HG03575 (cell line): ENCODE measurements at regions not wholly inside any gene's neighbourhood (a gene's known extent, or its start where the extent isn't known, plus 50 kb on each side); places are given as distances from the start of the nearest gene placed in this dataset.
"Not testable (repeated sequence)": the region's sequence is repeated elsewhere in the genome, so short reads cannot be mapped to it uniquely, and the experiment has no call there.

ENCODE experiments used
- ATAC-seq: cut with Tn5 transposase; IDR thresholded peaks from one replicate; pipeline ENCODE4 v1.9.1; 2021; ENCODE audit not compliant: unreplicated experiment, insufficient number of reproducible peaks, low FRiP score; ENCODE audit errors: extremely low read depth

- no peak for ATAC-seq
These were observed 62.0 kb downstream of the SKIDA1 start for GRCh38 chr10:21463436-21463835.

- ATAC-seq: no peak
These were observed 67.2 kb downstream of the SKIDA1 start for GRCh38 chr10:21458126-21458871.

DNA sequence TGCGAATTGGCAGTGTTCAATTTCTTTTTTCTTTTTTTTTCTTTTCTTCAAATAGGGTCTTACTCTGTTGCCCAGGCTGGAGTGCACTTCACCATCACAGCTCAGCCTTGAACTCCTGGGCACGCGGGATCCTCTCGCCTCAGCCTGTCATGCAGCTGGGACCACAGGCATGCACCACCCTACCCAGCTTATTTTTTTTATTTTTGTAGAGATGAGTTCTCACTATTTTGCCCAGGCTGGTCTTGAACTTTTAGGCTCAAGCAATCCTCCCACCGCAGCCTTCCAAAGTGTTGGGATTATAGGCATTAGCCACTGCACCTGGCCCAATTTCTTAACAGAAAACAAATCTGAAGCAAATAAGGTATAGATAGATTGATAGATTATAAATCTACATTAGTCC lies 69.3 kb downstream of the SKIDA1 start:
- ATAC-seq: no peak

DNA sequence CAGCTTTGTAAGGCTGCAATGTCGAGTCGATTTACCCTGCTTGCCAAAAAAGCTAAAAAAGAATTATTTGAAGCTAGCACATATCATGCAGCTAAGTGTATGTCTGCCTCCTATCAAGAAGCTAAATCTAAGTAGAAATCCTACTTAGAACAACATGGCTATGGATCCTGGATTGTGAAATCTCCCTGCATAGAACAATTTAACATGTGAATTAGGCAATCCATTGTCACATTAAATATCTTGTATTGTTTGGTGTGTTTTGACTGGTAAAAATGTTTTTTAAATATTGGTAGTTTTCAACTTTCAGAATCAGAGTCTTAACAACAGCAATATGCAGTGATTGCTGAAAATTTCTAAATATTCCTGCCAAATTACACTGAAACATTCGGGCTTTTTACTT lies 73.3 kb downstream of the SKIDA1 start:
- no peak for ATAC-seq

- ATAC-seq: no peak
These were observed 76.1 kb downstream of the SKIDA1 start for GRCh38 chr10:21449288-21449966.

DNA sequence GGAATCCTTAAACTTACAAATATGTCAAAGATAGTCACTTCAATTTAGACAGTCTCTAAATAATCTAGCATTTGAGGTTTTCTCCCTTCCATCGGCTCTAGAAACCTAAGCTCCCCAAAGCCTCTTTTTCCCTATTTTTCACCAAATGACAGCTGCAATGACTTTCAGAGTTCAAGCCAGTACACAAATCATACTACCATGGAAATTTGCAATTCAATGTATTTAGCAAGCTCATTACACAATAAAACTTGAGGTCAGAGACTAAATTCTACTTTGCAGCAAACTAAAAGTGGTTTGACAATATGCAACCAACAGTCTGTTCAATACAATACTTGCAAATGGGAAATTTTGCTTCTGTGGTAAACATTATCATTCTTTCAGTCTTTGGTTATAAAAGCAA lies 80.3 kb downstream of the SKIDA1 start:
- ATAC-seq: no peak

GRCh38 chr10:21441625-21442024 lies 83.9 kb downstream of the SKIDA1 start:
- ATAC-seq: no peak

DNA sequence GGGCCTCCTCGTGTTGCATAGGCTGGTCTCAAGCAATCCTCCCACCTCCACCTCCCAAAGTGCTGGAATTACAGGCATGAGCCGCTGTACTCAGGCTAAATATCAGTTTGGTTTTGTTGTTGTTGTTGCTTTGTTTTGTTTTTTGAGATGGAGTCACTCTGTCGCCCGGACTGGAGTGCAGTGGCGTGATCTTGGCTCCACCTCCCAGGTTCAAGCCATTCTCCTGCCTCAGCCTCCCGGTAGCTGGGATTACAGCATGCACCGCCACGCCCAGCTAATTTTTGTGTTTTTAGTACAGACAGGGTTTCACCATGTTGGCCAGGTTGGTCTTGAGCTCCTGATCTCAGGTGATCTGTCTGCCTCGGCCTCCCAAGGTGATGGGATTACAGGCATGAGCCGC lies 86.6 kb downstream of the SKIDA1 start:
- ATAC-seq: not testable (repeated sequence)

GRCh38 chr10:21437770-21438382 lies 87.6 kb downstream of the SKIDA1 start:
- ATAC-seq: no peak

GRCh38 chr10:21432266-21432665 lies 93.2 kb downstream of the SKIDA1 start:
- ATAC-seq: no peak

DNA sequence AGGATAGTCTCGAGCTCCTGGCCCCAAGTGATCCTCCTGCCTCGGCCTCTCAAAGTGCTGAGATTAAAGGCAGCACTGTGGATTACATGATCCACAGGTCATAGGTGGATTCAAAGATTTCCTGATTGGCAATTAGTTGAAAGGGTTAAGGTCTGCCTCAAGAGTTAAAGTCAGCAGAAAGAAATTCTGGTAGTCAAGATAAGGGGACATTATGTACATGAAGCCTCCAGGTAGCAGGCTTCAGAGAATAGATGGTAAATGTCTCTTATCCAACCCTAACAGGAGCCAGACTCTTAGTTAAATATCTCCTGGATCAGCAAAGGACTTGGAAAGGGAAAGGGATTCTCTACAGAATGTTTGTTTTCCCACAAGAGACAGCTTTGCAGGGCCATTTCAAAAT lies 93.7 kb downstream of the SKIDA1 start:
- no peak for ATAC-seq

GRCh38 chr10:21427804-21428481 lies 97.5 kb downstream of the SKIDA1 start:
- ATAC-seq: no peak

GRCh38 chr10:21424459-21424861 lies 101.0 kb downstream of the SKIDA1 start:
- no peak for ATAC-seq

DNA sequence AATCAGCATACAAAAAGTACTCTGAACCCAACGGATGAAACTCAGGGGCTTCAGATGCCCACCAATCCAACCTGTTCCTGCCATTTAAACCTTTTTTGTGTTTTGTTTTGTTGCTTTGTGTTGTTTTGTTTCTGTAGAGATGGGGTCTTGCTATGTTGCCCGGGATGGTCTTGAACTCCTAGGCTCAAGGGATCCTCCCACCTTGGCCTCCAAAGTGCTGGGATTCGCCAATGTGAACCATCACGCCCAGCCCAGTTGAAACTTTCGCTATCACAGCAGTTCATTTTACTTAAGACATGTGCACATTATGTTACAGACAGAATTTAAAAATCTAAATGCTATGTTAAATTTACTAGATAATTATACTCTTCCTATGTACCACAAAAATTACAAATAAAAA lies 101.6 kb downstream of the SKIDA1 start:
- ATAC-seq: no peak

DNA sequence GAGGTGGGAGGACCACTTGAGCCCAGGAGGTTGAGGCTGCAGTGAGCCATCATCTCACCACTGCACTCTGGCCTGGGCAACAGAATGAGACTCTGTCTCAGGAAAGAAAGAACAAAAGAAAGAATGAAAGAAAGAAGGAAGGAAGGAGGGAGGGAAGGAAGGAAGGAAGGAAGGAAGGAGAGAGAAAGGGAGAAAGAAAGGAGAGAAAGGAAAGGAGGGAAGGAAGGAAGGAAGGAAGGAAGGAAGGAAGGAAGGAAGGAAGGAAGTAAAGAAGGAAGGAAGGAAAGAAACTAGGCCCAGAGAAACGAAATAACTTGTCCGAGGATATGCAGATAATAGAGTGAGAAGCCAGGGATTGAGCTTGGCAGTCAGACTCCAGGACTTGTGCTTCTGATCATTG lies 102.1 kb downstream of the SKIDA1 start:
- ATAC-seq: no peak

DNA sequence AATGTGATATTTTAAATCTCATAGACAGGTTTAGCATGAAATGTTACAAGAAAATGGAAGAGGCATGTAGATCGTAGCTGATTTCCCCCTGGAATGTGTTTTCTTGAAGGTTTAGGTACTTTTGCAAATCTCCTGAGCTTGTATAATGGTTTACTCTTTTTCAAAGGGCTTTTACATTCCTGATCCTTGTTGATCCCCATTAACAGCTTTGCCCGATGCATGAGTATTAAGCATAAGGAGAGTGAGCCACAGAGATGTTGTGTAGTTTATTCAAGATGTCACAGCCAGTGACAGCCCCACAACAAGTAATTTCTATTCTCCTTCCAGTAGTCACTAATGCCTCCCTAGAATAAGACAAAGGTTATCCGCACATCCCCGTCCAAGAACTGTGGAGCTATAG lies 103.7 kb downstream of the SKIDA1 start:
- no peak for ATAC-seq

DNA sequence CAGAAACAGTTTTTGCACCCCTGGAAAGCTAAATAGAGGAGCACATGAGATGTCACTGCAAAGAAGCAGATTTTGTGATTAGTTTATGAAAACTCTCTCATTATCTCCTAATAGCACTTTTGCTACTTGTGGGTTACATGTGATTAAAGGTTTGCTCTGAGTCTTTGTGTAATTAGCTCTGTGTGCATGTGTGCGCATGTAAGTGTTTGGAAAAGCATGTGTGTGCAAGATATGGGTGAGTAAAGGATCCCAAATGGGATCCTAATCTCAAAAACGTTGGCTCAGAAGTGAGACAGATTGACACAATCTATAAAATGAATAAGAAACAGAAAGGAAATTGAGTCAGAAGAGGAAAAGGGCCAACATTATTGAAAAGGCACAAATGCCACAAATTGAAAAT lies 104.5 kb downstream of the SKIDA1 start:
- ATAC-seq: no peak

GRCh38 chr10:21418981-21419576 lies 106.4 kb downstream of the SKIDA1 start:
- ATAC-seq: not testable (repeated sequence)

DNA sequence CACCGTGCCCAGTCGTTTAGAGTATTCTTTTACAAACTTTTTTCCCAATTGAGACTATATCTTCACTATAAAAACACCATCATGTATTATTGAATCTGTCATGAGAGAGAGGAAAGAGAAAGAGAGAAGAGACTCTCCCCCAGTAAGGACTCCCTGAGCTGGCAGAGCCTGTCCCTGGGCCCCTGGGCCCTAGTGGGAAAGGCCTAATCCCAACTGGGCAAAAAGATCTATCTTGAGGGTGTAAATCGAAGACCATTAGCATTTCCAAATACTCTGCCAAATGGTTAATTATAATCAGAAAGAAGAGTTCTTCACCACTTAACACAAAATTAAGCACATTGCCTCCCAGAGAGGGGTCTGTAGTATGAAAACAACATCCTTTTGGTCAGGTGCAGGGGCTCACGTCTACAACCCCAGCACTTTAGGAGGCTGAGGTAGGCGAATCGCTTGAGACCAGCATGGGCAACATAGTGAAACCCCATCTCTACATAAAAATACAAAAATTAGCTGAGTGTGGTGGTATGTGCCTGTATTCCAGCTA lies 108.2 kb downstream of the SKIDA1 start:
- no peak for ATAC-seq
